DOHH2 (cell line): ENCODE measurements at regions not wholly inside any gene's neighbourhood (a gene's known extent, or its start where the extent isn't known, plus 50 kb on each side); places are given as distances from the start of the nearest gene placed in this dataset.

Experiments
- H3F3A ChIP-seq: fragments of 200-600 bp; sonication (generic), shearing (Covaris generic); 2 replicates; pipeline ENCODE4 v1.6.0; 2016; ENCODE audit warnings: antibody characterized with exemption, mild to moderate bottlenecking; ENCODE audit not compliant: control insufficient read depth, insufficient read depth
- H3K27ac ChIP-seq: fragments of 200-600 bp; sonication (generic); 2 replicates; pipeline ENCODE4 v1.5.1; 2014; ENCODE audit warnings: low read depth, mild to moderate bottlenecking, low read length, moderate library complexity
- H3K27me3 ChIP-seq: fragments of 200-600 bp; sonication (generic); 2 replicates; pipeline ENCODE4 v1.6.1; 2014; ENCODE audit warnings: mild to moderate bottlenecking, low read length, mixed read lengths; ENCODE audit not compliant: control insufficient read depth
- H3K36me3 ChIP-seq: fragments of 200-600 bp; sonication (generic); 2 replicates; pipeline ENCODE4 v1.6.1; 2014; ENCODE audit warnings: mild to moderate bottlenecking, low read length, moderate library complexity, mixed read lengths; ENCODE audit not compliant: control insufficient read depth
- H3K4me1 ChIP-seq: fragments of 200-600 bp; sonication (generic); 2 replicates; pipeline ENCODE4 v1.6.1; 2014; ENCODE audit warnings: mild to moderate bottlenecking, low read length, mixed read lengths; ENCODE audit not compliant: control insufficient read depth
- H3K4me2 ChIP-seq: fragments of 200-600 bp; sonication (generic); 2 replicates; pipeline ENCODE4 v1.6.0; 2014; ENCODE audit warnings: mild to moderate bottlenecking, low read length, moderate library complexity
- H3K4me3 ChIP-seq: fragments of 200-600 bp; sonication (generic); 2 replicates; pipeline ENCODE4 v1.5.1; 2014; ENCODE audit warnings: mild to moderate bottlenecking, low read length, mixed read lengths
- H3K79me2 ChIP-seq: fragments of 200-600 bp; sonication (generic); 2 replicates; pipeline ENCODE4 v1.6.1; 2014; ENCODE audit warnings: mild to moderate bottlenecking, low read length, mixed read lengths; ENCODE audit not compliant: control insufficient read depth
- H3K9me2 ChIP-seq: fragments of 200-600 bp; sonication (generic); replicated peaks from 2 replicates; pipeline ENCODE4 v1.6.1; 2014; ENCODE audit warnings: mild to moderate bottlenecking, low read length, mixed read lengths; ENCODE audit not compliant: control insufficient read depth
- H3K9me3 ChIP-seq: fragments of 200-600 bp; sonication (generic); 2 replicates; pipeline ENCODE4 v1.6.1; 2014; ENCODE audit warnings: antibody characterized with exemption, low read length, mixed read lengths; ENCODE audit not compliant: control insufficient read depth, insufficient read depth
- H4K20me1 ChIP-seq: fragments of 200-600 bp; sonication (generic); 2 replicates; pipeline ENCODE4 v1.6.0; 2014; ENCODE audit warnings: low read depth, mild to moderate bottlenecking, antibody characterized with exemption, low read length, moderate library complexity; ENCODE audit not compliant: control insufficient read depth, insufficient read depth
- CTCF ChIP-seq: fragments of 200-600 bp; sonication (generic); IDR thresholded peaks from one replicate; pipeline ENCODE4 v1.5.1; 2014; ENCODE audit warnings: antibody characterized with exemption, mild to moderate bottlenecking, low read depth, low read length; ENCODE audit not compliant: poor library complexity, severe bottlenecking
- EZH2phosphoT487 ChIP-seq: fragments of 200-600 bp; sonication (generic); IDR thresholded peaks from 2 replicates; pipeline ENCODE4 v1.6.1; 2017; ENCODE audit warnings: borderline replicate concordance, mild to moderate bottlenecking, antibody characterized with exemption, low read length, moderate library complexity, mixed read lengths

DNA sequence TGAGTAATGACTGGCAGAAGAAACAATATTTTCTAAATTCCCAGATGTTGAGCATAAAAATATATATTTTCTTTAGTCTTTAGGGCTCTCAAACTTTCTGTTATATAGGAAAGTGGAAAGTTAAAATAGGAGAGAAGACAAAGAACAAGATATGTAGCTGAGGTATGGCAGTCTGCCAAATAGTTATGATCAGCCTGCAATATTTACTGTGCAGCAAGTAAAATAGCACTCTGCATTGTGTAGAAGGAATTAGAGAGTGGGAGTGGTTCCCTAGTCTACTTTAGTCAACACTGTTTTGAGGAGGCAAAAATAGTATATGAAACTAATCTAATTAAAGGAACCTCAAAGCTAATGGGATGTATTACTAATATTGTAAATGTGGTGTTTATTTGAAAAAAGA, 978.1 kb upstream of the ALCAM start:
- H3K4me1 ChIP-seq, result no peaks in the 10 kb centered on the region
- H3K36me3 ChIP-seq, result no peaks in the 10 kb centered on the region
- H3K4me3 ChIP-seq, result no peak overlapping the region
- no peaks in the 10 kb centered on the region for H3K9me2 ChIP-seq
- no peaks in the 10 kb centered on the region for H3K9me3 ChIP-seq
- H3K27me3 ChIP-seq, result no peaks in the 10 kb centered on the region
- H3K4me2 ChIP-seq, result no peak overlapping the region
- TF ChIP-seq CTCF, result no peak
- H3K27ac ChIP-seq, result no peak overlapping the region
- H3K79me2 ChIP-seq, result no peaks in the 10 kb centered on the region
- no peaks in the 10 kb centered on the region for H4K20me1 ChIP-seq
- no peaks in the 10 kb centered on the region for H3F3A ChIP-seq

DNA sequence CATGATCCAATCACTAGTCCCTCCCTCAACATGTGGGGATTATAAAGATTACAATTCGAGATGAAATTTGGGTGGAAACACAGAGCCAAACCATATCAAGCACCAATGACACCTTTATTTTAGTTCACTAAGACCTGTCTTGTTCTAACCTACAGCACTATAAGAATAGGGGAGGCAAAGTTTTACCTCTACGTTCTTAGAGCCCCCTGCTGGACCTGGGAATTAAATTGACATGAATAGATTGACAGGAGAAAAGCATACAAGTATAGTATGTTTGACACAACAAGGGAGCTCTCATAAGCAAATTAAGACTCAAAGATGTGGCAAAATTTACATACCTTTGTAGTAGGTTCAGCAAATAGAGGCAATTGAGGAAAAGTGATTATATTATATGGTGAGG, 974.4 kb upstream of the ALCAM start:
- Histone ChIP-seq H3F3A (no peaks in the 10 kb centered on the region), H3K9me3 (no peaks in the 10 kb centered on the region), H3K27ac (no peak overlapping the region), H3K4me3 (no peak overlapping the region), H3K36me3 (no peaks in the 10 kb centered on the region), H3K9me2 (no peaks in the 10 kb centered on the region), H3K4me1 (no peaks in the 10 kb centered on the region), H3K79me2 (no peaks in the 10 kb centered on the region), H3K4me2 (no peak overlapping the region), H3K27me3 (no peaks in the 10 kb centered on the region), H4K20me1 (no peaks in the 10 kb centered on the region)
- TF ChIP-seq EZH2phosphoT487 (no peak), CTCF (peak; percentile 13)

DNA sequence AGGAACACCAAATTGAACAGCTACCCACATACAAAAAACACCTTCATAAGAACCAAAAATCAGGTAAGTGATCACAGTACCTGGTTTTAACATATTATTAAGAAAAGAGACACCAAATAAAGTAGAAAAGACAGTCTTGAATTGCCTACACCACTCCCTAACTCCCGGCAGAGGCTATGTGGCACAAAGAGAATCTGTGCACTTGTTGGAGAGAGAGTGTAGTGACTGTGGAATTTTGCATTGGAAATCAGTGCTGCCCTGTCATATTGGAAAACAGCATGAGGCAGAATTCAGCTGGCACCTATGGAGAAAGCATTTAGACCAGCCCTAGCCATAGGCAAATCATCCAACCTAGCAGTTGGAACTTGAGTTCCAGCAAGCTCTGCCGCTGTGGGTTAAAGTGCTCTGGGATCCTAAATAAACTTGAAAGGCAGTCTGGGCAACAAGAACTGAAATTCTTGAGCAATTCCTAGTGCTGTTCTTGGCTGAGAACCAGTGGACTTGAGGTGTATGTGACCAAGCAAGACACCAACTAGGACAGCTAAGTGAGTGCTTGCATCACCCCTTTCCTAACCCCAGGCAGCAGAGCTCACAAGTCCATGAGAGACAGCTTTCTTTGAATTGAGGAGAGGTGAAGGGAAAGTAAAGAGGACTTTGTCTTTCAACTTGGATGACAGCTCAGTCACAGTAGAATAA, 969.6 kb upstream of the ALCAM start:
- no peaks in the 10 kb centered on the region for H3K36me3 ChIP-seq
- H3K27me3 ChIP-seq, result no peaks in the 10 kb centered on the region
- H3F3A ChIP-seq, result no peaks in the 10 kb centered on the region
- H3K79me2 ChIP-seq, result no peaks in the 10 kb centered on the region
- H3K9me2 ChIP-seq, result no peaks in the 10 kb centered on the region
- H3K4me1 ChIP-seq, result no peaks in the 10 kb centered on the region
- no peak overlapping the region for H3K4me2 ChIP-seq
- no peak overlapping the region for H3K27ac ChIP-seq
- H3K9me3 ChIP-seq, result no peaks in the 10 kb centered on the region
- no peak for TF ChIP-seq CTCF
- no peaks in the 10 kb centered on the region for H4K20me1 ChIP-seq
- H3K4me3 ChIP-seq, result no peak overlapping the region
